Panc1 (cell line): ENCODE measurements at regions not wholly inside any gene's neighbourhood (a gene's known extent, or its start where the extent isn't known, plus 50 kb on each side); places are given as distances from the start of the nearest gene placed in this dataset.

Experiments
- POLR2AphosphoS5 ChIP-seq: IDR thresholded peaks from 2 replicates; pipeline ENCODE4 v1.6.1; 2012; ENCODE audit warnings: mild to moderate bottlenecking, low read depth, low read length, moderate library complexity
- REST ChIP-seq, 2 experiments: IDR thresholded peaks; 2 replicates each; pipeline ENCODE4 v1.6.1; 2011 to 2012; ENCODE audit warnings: low read depth in 2 of 2, control low read depth in 1 of 2, low read length in 1 of 2, mild to moderate bottlenecking in 1 of 2, moderate library complexity in 1 of 2; ENCODE audit not compliant: insufficient read depth in 1 of 2
- SIN3A ChIP-seq: IDR thresholded peaks from 2 replicates; pipeline ENCODE4 v1.6.1; 2012; ENCODE audit warnings: low read depth, mild to moderate bottlenecking, low read length, moderate library complexity, borderline replicate concordance; ENCODE audit not compliant: insufficient read depth
- TCF7L2 ChIP-seq: IDR thresholded peaks from 2 replicates; pipeline ENCODE4 v1.6.1; 2011; ENCODE audit warnings: mild to moderate bottlenecking, low read depth, low read length, inconsistent platforms
- TF ChIP-seq, protein P1 (sequence below): fragments of 450-650 bp; IDR thresholded peaks from 2 replicates; pipeline ENCODE4 v1.5.1; 2017; ENCODE audit warnings: mild to moderate bottlenecking

- TF ChIP-seq, protein P1, sequence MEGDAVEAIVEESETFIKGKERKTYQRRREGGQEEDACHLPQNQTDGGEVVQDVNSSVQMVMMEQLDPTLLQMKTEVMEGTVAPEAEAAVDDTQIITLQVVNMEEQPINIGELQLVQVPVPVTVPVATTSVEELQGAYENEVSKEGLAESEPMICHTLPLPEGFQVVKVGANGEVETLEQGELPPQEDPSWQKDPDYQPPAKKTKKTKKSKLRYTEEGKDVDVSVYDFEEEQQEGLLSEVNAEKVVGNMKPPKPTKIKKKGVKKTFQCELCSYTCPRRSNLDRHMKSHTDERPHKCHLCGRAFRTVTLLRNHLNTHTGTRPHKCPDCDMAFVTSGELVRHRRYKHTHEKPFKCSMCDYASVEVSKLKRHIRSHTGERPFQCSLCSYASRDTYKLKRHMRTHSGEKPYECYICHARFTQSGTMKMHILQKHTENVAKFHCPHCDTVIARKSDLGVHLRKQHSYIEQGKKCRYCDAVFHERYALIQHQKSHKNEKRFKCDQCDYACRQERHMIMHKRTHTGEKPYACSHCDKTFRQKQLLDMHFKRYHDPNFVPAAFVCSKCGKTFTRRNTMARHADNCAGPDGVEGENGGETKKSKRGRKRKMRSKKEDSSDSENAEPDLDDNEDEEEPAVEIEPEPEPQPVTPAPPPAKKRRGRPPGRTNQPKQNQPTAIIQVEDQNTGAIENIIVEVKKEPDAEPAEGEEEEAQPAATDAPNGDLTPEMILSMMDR, result no peak
- no peak for TF ChIP-seq REST (IDR thresholded peaks at IDR 0.05; ENCODE audit: insufficient read depth in 1 of 2, low read depth in 2 of 2, low read length in 1 of 2)
- no peak for TF ChIP-seq SIN3A
- no peak for TF ChIP-seq TCF7L2
- no peak for TF ChIP-seq POLR2AphosphoS5
Observed at GRCh38 chr21:38752051-38752505, 53.7 kb upstream of the ETS2 start.
